ENCODE measurements at regions not wholly inside any gene's neighbourhood (a gene's known extent, or its start where the extent isn't known, plus 50 kb on each side); places are given as distances from the start of the nearest gene placed in this dataset.

- intact Hi-C loops (cut with DNase I) = no loop called here
- no peaks in the 10 kb centered on the region for H3K27me3 ChIP-seq (ENCODE audit: low read depth)
- H3K4me1 ChIP-seq = no peaks in the 10 kb centered on the region
- no peaks in the 10 kb centered on the region for H3K9me3 ChIP-seq
- TF ChIP-seq, protein P1, sequence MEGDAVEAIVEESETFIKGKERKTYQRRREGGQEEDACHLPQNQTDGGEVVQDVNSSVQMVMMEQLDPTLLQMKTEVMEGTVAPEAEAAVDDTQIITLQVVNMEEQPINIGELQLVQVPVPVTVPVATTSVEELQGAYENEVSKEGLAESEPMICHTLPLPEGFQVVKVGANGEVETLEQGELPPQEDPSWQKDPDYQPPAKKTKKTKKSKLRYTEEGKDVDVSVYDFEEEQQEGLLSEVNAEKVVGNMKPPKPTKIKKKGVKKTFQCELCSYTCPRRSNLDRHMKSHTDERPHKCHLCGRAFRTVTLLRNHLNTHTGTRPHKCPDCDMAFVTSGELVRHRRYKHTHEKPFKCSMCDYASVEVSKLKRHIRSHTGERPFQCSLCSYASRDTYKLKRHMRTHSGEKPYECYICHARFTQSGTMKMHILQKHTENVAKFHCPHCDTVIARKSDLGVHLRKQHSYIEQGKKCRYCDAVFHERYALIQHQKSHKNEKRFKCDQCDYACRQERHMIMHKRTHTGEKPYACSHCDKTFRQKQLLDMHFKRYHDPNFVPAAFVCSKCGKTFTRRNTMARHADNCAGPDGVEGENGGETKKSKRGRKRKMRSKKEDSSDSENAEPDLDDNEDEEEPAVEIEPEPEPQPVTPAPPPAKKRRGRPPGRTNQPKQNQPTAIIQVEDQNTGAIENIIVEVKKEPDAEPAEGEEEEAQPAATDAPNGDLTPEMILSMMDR (IDR thresholded peaks at IDR 0.05) = no peak
- H3K36me3 ChIP-seq = no peaks in the 10 kb centered on the region
- no peak for ATAC-seq
- no peak overlapping the region for H3K4me3 ChIP-seq
- DNase-seq = no peak
- H3K27ac ChIP-seq = no peak overlapping the region
Observed at GRCh38 chr18:28757466-28758008, 580.6 kb upstream of the CDH2 start.

DNA sequence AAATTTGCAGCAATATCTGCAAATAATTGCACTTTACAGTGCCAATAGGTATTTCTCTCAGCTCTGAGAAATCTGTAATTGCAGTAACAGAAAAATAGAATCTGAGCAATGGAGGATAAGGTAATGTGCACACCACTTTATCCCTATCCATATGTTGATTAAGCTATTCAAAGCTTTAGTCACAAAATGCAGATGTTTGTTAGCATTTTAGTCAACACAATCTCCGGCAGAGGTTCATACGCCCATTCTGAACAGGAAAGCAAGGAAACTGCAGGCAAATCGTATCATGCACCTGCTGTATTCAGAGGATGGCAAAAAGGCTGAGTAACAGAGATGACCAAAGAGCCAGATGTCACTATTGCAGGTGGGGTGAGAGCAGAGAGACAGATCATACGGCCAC is 566.2 kb upstream of the CDH2 start:
- TF ChIP-seq, protein P1 (IDR thresholded peaks at IDR 0.05) = no peak
- ATAC-seq (no peak), DNase-seq (no peak)
- Histone ChIP-seq H3K27me3 (ENCODE audit: low read depth) (no peaks in the 10 kb centered on the region), H3K4me3 (no peak overlapping the region), H3K27ac (no peak overlapping the region), H3K36me3 (no peaks in the 10 kb centered on the region), H3K9me3 (no peaks in the 10 kb centered on the region), H3K4me1 (no peaks in the 10 kb centered on the region)
- intact Hi-C loops (cut with DNase I) = no loop called here

- intact Hi-C loops (cut with DNase I) = no loop called here
Observed at GRCh38 chr18:28740575-28740974, 563.6 kb upstream of the CDH2 start.

DNA sequence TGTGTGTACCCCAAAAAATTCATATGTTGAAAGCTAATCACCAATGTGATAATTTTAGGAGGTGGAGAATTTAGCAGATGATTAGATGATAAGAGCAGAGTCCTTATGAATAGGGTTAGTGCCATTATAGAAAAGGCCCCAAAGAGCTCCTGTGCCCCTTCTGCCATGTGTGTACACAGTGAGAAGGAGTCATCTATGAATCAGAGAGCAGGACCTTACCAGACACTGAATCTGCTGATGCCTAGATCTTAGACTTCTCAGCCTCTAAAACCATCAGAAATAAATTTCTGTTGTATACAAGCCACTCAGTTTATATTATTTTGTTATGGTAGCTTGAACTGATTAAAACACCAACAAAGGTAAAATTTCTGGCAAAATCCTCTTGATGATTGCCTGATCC is 560.0 kb upstream of the CDH2 start:
- intact Hi-C loops (cut with DNase I) = no loop called here
- no peak for DNase-seq
- H3K4me3 ChIP-seq = no peak overlapping the region

More at GRCh38 chr18:28740575-28740974, 563.6 kb upstream of the CDH2 start:
- Histone ChIP-seq H3K9me3 (no peaks in the 10 kb centered on the region), H3K4me1 (no peaks in the 10 kb centered on the region), H3K27ac (no peak overlapping the region), H3K27me3 (ENCODE audit: low read depth) (no peaks in the 10 kb centered on the region), H3K36me3 (no peaks in the 10 kb centered on the region), H3K4me3 (no peak overlapping the region)
- TF ChIP-seq, protein P1 (IDR thresholded peaks at IDR 0.05) = no peak
- DNase-seq = no peak
- ATAC-seq = no peak

DNA sequence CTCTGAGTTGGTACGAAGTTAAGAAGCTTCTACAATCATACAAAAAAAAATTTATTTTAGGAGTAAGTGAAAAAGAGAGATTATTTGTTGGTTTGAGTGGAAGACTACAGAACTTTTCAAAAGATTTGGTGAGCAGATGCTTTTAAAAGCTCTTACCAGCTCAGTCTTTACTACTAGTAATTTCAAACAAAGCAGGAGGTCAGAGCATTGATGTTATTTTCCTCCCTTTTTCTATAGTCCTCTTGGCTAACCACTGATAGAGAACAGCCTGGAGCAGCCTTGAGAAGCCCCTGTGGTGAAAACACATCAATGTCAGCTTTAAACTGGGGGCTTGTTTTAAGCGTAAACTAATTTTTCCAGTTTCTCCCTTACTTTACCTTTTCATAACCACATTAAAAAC is 559.3 kb upstream of the CDH2 start:
- no peak overlapping the region for H3K27ac ChIP-seq
- intact Hi-C loops (cut with DNase I) = no loop called here

More for the DNA sequence above, 560.0 kb upstream of the CDH2 start:
- TF ChIP-seq, protein P1 (IDR thresholded peaks at IDR 0.05) = no peak
- Histone ChIP-seq H3K36me3 (no peaks in the 10 kb centered on the region), H3K27me3 (ENCODE audit: low read depth) (no peaks in the 10 kb centered on the region), H3K27ac (no peak overlapping the region), H3K9me3 (no peaks in the 10 kb centered on the region), H3K4me1 (no peaks in the 10 kb centered on the region)
- ATAC-seq = no peak

More for the DNA sequence above, 559.3 kb upstream of the CDH2 start:
- Histone ChIP-seq H3K27me3 (ENCODE audit: low read depth) (no peaks in the 10 kb centered on the region), H3K4me1 (no peaks in the 10 kb centered on the region), H3K4me3 (no peak overlapping the region), H3K36me3 (no peaks in the 10 kb centered on the region), H3K9me3 (no peaks in the 10 kb centered on the region)
- TF ChIP-seq, protein P1 (IDR thresholded peaks at IDR 0.05) = no peak
- DNase-seq (no peak), ATAC-seq (no peak)

All from lower lobe of right lung (tissue), 2 donors.